Thymus (tissue), 11 donors: ENCODE measurements at regions not wholly inside any gene's neighbourhood (a gene's known extent, or its start where the extent isn't known, plus 50 kb on each side); places are given as distances from the start of the nearest gene placed in this dataset.

ENCODE experiments used
- DNase-seq, 9 donors: peaks; one replicate each; pipeline ENCODE4 v3.0.0-alpha.2; 2013; ENCODE audit warnings: low spot score in 9 of 9, low read depth in 6 of 9, missing footprints in 1 of 9
- H3K27ac ChIP-seq, 2 donors: one replicate each; pipeline ENCODE4 v1.5.1; 2013; ENCODE audit warnings: control low read depth in 1 of 2, low read depth in 1 of 2, low read length in 1 of 2, mild to moderate bottlenecking in 1 of 2, moderate library complexity in 1 of 2
- H3K27me3 ChIP-seq, 2 donors: one replicate each; pipeline ENCODE4 v1.5.1; 2013; ENCODE audit warnings: low read length in 1 of 2; ENCODE audit not compliant: control insufficient read depth in 2 of 2, insufficient read depth in 1 of 2
- H3K36me3 ChIP-seq, 2 donors: one replicate each; pipeline ENCODE4 v1.5.1; 2013; ENCODE audit warnings: low read length in 1 of 2, mild to moderate bottlenecking in 1 of 2, moderate library complexity in 1 of 2; ENCODE audit not compliant: control insufficient read depth in 2 of 2, insufficient read depth in 2 of 2
- H3K4me1 ChIP-seq, 2 donors: one replicate each; pipeline ENCODE4 v1.5.1; 2013; ENCODE audit warnings: low read length in 2 of 2; ENCODE audit not compliant: control insufficient read depth in 2 of 2, insufficient read depth in 2 of 2
- H3K4me3 ChIP-seq, 2 donors: one replicate each; pipeline ENCODE4 v1.5.1; 2013; ENCODE audit warnings: low read length in 2 of 2, control low read depth in 1 of 2, mild to moderate bottlenecking in 1 of 2
- H3K9me3 ChIP-seq, 2 donors: one replicate each; pipeline ENCODE4 v1.5.1; 2013; ENCODE audit warnings: low read length in 1 of 2, mild to moderate bottlenecking in 1 of 2; ENCODE audit not compliant: control insufficient read depth in 2 of 2, insufficient read depth in 1 of 2
- WGBS: extraction: QIAGEN DNeasy Blood & Tissue Kit; methylation state at CpG from one replicate; pipeline ENCODE4 v1.1.7; 2013; 5-methylcytosine and 5-hydroxymethylcytosine counted together
- donor health status: healthy.

- no peaks in the 10 kb centered on the region for H3K36me3 ChIP-seq
- no peaks in the 10 kb centered on the region for H3K4me1 ChIP-seq
- no peaks in the 10 kb centered on the region for H3K9me3 ChIP-seq
- no peak for DNase-seq
- H3K27ac ChIP-seq, result no peak overlapping the region
- no peaks in the 10 kb centered on the region for H3K27me3 ChIP-seq
- WGBS, result 69% methylated on average over 8 of the region's 8 CpGs
- no peak overlapping the region for H3K4me3 ChIP-seq
Observed at GRCh38 chr4:25552580-25553271, 102.9 kb upstream of the SLC34A2 start.

DNA sequence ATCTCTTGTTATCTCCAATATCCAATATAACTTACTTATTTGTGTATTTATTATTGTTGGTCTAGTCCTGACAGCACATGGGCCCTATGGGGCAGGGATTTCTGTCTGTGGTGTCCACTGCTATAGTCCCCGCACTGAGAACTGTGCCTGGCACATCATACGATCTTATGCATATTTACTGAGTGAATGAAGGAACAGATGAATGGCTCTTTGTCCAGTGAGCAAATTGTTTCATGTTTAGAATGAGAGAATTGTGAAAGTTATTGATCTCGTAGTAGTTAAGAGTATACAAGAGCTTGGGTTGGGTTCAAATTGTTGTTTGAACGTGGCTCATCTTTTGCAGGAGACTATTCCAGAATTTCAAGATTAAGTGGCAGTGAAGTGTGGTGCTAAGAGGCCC is 96.1 kb upstream of the SLC34A2 start:
- no peaks in the 10 kb centered on the region for H3K36me3 ChIP-seq
- no peaks in the 10 kb centered on the region for H3K27me3 ChIP-seq
- H3K4me1 ChIP-seq, result no peaks in the 10 kb centered on the region
- H3K4me3 ChIP-seq, result no peak overlapping the region
- H3K9me3 ChIP-seq, result no peaks in the 10 kb centered on the region
- WGBS, result 93% methylated on average over 4 of the region's 4 CpGs
- no peak overlapping the region for H3K27ac ChIP-seq
- no peak for DNase-seq

DNA sequence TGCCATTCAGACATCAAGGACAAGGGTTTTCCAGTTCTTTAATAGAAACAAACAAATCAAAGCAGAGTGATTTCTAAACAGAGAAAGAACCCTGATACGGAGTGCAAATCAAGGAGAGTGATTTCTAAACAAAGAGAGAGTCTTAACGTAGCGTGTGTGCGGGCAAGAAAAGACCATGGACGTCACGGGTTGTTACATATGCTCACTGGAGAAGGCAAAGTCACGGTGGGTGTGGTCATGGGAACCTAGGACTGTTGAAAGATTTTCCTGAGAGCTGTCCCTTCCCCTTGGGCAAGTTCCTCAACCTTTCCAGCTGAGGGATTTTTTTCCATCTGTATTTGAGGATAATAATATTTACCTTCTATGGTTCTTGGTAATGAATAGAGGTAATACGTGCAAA is 95.0 kb upstream of the SLC34A2 start:
- no peaks in the 10 kb centered on the region for H3K36me3 ChIP-seq
- no peak for DNase-seq
- H3K4me1 ChIP-seq, result no peaks in the 10 kb centered on the region
- no peak overlapping the region for H3K4me3 ChIP-seq
- no peak overlapping the region for H3K27ac ChIP-seq
- WGBS, result 70% methylated on average over 8 of the region's 8 CpGs
- no peaks in the 10 kb centered on the region for H3K9me3 ChIP-seq
- no peaks in the 10 kb centered on the region for H3K27me3 ChIP-seq

DNA sequence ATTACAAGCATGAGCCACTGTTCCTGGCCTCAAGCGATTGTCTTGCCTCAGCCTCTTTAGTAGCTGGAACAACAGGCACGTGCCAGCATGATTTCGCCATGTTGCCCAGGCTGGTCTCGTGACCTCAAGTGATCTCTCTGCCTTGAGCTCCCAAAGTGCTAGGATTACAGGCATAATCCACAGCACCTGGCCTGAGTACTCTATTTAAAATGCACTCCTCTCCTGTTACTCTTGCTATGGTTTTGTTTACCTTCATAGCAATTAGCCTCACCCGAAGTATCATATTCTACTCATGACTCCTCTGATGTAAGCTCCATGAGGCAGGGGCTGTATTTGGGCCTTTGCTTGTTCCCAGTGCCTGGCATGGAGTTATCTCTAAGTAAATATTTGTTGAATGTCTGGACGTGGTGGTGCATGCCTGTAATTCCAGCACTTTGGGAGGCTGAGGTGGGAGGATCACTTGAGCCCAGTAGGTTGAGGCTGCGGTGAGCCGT is 92.5 kb upstream of the SLC34A2 start:
- WGBS, result 83% methylated on average over 8 of the region's 8 CpGs
- H3K9me3 ChIP-seq, result no peaks in the 10 kb centered on the region
- H3K27me3 ChIP-seq, result no peaks in the 10 kb centered on the region
- no peak overlapping the region for H3K4me3 ChIP-seq
- no peak overlapping the region for H3K27ac ChIP-seq
- H3K36me3 ChIP-seq, result no peaks in the 10 kb centered on the region
- H3K4me1 ChIP-seq, result no peaks in the 10 kb centered on the region
- no peak for DNase-seq

- 95% methylated on average over 12 of the region's 12 CpGs for whole genome bisulfite sequencing
- H3K27ac ChIP-seq, result no peak overlapping the region
Observed at GRCh38 chr4:25564836-25565235, 90.8 kb upstream of the SLC34A2 start.

GRCh38 chr4:25567253-25567652 is 88.4 kb upstream of the SLC34A2 start:
- no peak for DNase-seq
- H3K9me3 ChIP-seq, result no peaks in the 10 kb centered on the region
- 92% methylated on average over 2 of the region's 2 CpGs for WGBS
- H3K36me3 ChIP-seq, result no peaks in the 10 kb centered on the region
- no peaks in the 10 kb centered on the region for H3K27me3 ChIP-seq
- no peaks in the 10 kb centered on the region for H3K4me1 ChIP-seq
- no peak overlapping the region for H3K4me3 ChIP-seq
- no peak overlapping the region for H3K27ac ChIP-seq

More at GRCh38 chr4:25564836-25565235, 90.8 kb upstream of the SLC34A2 start:
- no peak for DNase-seq
- Histone ChIP-seq H3K36me3 (no peaks in the 10 kb centered on the region), H3K4me3 (no peak overlapping the region), H3K27me3 (no peaks in the 10 kb centered on the region), H3K4me1 (no peaks in the 10 kb centered on the region), H3K9me3 (no peaks in the 10 kb centered on the region)

- DNase-seq, result no peak
- no peaks in the 10 kb centered on the region for H3K36me3 ChIP-seq
- H3K9me3 ChIP-seq, result no peaks in the 10 kb centered on the region
- H3K4me3 ChIP-seq, result no peak overlapping the region
- H3K27me3 ChIP-seq, result no peaks in the 10 kb centered on the region
- WGBS, result 96% methylated on average over 6 of the region's 6 CpGs
- H3K27ac ChIP-seq, result no peak overlapping the region
- H3K4me1 ChIP-seq, result no peaks in the 10 kb centered on the region
Observed at GRCh38 chr4:25569716-25570115, 85.9 kb upstream of the SLC34A2 start.

DNA sequence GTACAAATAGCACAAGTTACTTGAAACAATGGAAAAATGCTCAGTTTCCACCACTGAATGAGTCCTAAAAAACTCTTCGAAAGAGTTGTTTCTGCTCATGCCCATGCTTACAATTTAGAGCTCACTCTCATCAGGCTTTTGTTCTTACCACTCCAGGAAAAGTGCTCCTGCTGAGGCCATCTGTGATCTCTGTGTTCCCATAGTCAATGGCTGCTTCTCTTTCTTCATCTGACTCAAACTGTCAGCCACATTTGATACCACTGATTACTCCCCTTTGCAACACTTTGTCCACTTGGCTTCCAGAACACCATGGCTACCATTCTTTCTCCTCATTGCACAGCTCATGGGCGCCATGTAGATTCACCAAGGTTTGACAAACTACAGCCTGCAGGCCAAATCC is 80.0 kb upstream of the SLC34A2 start:
- WGBS, result 94% methylated on average over 2 of the region's 2 CpGs
- Histone ChIP-seq H3K36me3 (no peaks in the 10 kb centered on the region), H3K27me3 (no peaks in the 10 kb centered on the region), H3K9me3 (no peaks in the 10 kb centered on the region), H3K4me1 (no peaks in the 10 kb centered on the region), H3K27ac (no peak overlapping the region), H3K4me3 (no peak overlapping the region)
- DNase-seq, result no peak

GRCh38 chr4:25578432-25578831 is 77.2 kb upstream of the SLC34A2 start:
- no peaks in the 10 kb centered on the region for H3K4me1 ChIP-seq
- no peak overlapping the region for H3K27ac ChIP-seq
- no peak overlapping the region for H3K4me3 ChIP-seq
- H3K9me3 ChIP-seq, result no peaks in the 10 kb centered on the region
- H3K36me3 ChIP-seq, result no peaks in the 10 kb centered on the region
- WGBS, result 93% methylated on average over 2 of the region's 2 CpGs
- no peak for DNase-seq
- H3K27me3 ChIP-seq, result no peaks in the 10 kb centered on the region
